Middle frontal gyrus (tissue), 1 donor: ENCODE measurements at regions not wholly inside any gene's neighbourhood (a gene's known extent, or its start where the extent isn't known, plus 50 kb on each side); places are given as distances from the start of the nearest gene placed in this dataset.
A peak's percentile ranks its signal among the peaks of the same experiment; 100 is the strongest.
"Not testable (repeated sequence)": the region's sequence is repeated elsewhere in the genome, so short reads cannot be mapped to it uniquely, and the experiment has no call there.

Experiments used
- DNase-seq: peaks from one replicate; pipeline ENCODE4 v3.0.0-alpha.2; 2015; ENCODE audit warnings: low spot score; ENCODE audit errors: extremely low spot score

- DNase-seq: no peak
Measured at GRCh38 chr4:3651267-3651845, 114.8 kb upstream of the ADRA2C start.

GRCh38 chr4:3649491-3649890, 116.7 kb upstream of the ADRA2C start:
- DNase-seq: no peak

GRCh38 chr4:3648731-3649130, 116.5 kb upstream of the LRPAP1 start:
- no peak for DNase-seq

- DNase-seq: no peak
Measured at GRCh38 chr4:3648195-3648594, 116.0 kb upstream of the LRPAP1 start.

GRCh38 chr4:3647421-3647820, 115.2 kb upstream of the LRPAP1 start:
- DNase-seq: no peak

GRCh38 chr4:3645711-3646679, 113.8 kb upstream of the LRPAP1 start:
- DNase-seq: no peak

GRCh38 chr4:3644849-3645627, 112.8 kb upstream of the LRPAP1 start:
- DNase-seq: peak; percentile 14

- DNase-seq: no peak
Measured at GRCh38 chr4:3643518-3644433, 111.6 kb upstream of the LRPAP1 start.

GRCh38 chr4:3642806-3643517, 110.7 kb upstream of the LRPAP1 start:
- DNase-seq: no peak

GRCh38 chr4:3642056-3642630, 109.9 kb upstream of the LRPAP1 start:
- DNase-seq: no peak

GRCh38 chr4:3641501-3641900, 109.3 kb upstream of the LRPAP1 start:
- no peak for DNase-seq

- no peak for DNase-seq
Measured at GRCh38 chr4:3640587-3640962, 108.4 kb upstream of the LRPAP1 start.

GRCh38 chr4:3639613-3640586, 107.7 kb upstream of the LRPAP1 start:
- DNase-seq: no peak

GRCh38 chr4:3638080-3638795, 106.0 kb upstream of the LRPAP1 start:
- DNase-seq: no peak

GRCh38 chr4:3637326-3638016, 105.2 kb upstream of the LRPAP1 start:
- no peak for DNase-seq

GRCh38 chr4:3636646-3637320, 104.6 kb upstream of the LRPAP1 start:
- DNase-seq: no peak

GRCh38 chr4:3636020-3636419, 103.8 kb upstream of the LRPAP1 start:
- not testable (repeated sequence) for DNase-seq
